Epithelial cell of esophagus (primary cell): ENCODE measurements at regions not wholly inside any gene's neighbourhood (a gene's known extent, or its start where the extent isn't known, plus 50 kb on each side); places are given as distances from the start of the nearest gene placed in this dataset.

Source experiments
- DNase-seq: peaks from one replicate; pipeline ENCODE4 v3.0.0; 2010; ENCODE audit warnings: low read depth
- H3K4me3 ChIP-seq: 2 replicates; pipeline ENCODE4 v1.5.1; 2011; ENCODE audit warnings: mild to moderate bottlenecking, low read length, control low read depth
- CTCF ChIP-seq: IDR thresholded peaks from 2 replicates; pipeline ENCODE4 v1.5.1; 2011; ENCODE audit warnings: low read depth, mild to moderate bottlenecking, low read length, control low read depth, inconsistent platforms; ENCODE audit not compliant: insufficient read depth; ENCODE audit errors: missing control alignments

- no peak for TF ChIP-seq CTCF
Measured at GRCh38 chr7:110027385-110027784, 1063.5 kb upstream of the LRRN3 start.

GRCh38 chr7:110043519-110043918 lies 1047.4 kb upstream of the LRRN3 start:
- TF ChIP-seq CTCF, result no peak
- H3K4me3 ChIP-seq, result no peak overlapping the region
- DNase-seq, result no peak

More at GRCh38 chr7:110027385-110027784, 1063.5 kb upstream of the LRRN3 start:
- DNase-seq, result no peak
- H3K4me3 ChIP-seq, result no peak overlapping the region

GRCh38 chr7:110050785-110051184 lies 1040.1 kb upstream of the LRRN3 start:
- H3K4me3 ChIP-seq, result no peak overlapping the region
- peak; percentile 82 for DNase-seq
- no peak for TF ChIP-seq CTCF

- DNase-seq, result no peak
- H3K4me3 ChIP-seq, result no peak overlapping the region
- TF ChIP-seq CTCF, result no peak
Measured at GRCh38 chr7:110051372-110051771, 1039.6 kb upstream of the LRRN3 start.

GRCh38 chr7:110056331-110056730 lies 1034.6 kb upstream of the LRRN3 start:
- TF ChIP-seq CTCF, result no peak
- no peak overlapping the region for H3K4me3 ChIP-seq
- DNase-seq, result no peak

GRCh38 chr7:110058401-110058800 lies 1032.5 kb upstream of the LRRN3 start:
- DNase-seq, result no peak
- H3K4me3 ChIP-seq, result no peak overlapping the region
- no peak for TF ChIP-seq CTCF

- no peak for DNase-seq
- TF ChIP-seq CTCF, result no peak
- no peak overlapping the region for H3K4me3 ChIP-seq
Measured at GRCh38 chr7:110061387-110061786, 1029.5 kb upstream of the LRRN3 start.
